GM12878 (cell line): ENCODE measurements at regions not wholly inside any gene's neighbourhood (a gene's known extent, or its start where the extent isn't known, plus 50 kb on each side); places are given as distances from the start of the nearest gene placed in this dataset.

Source experiments
- ATAC-seq: fragments of 200-7000 bp; cut with Tn5 transposase; 3 replicates; pipeline ENCODE4 v1.9.1; 2020; ENCODE audit warnings: mild to moderate bottlenecking, moderate library complexity
- BruUV-seq: library from RNA; stranded (reverse); fragments of 400-500 nt; replicated peaks from 2 replicates; lab custom pipeline; 2021; lab: Mats Ljungman, UMichigan
- CTCF ChIA-PET: fragments of 300-600 bp; sonication (Branson Sonifier 250); formaldehyde crosslinking; extraction: SDS; loops from one replicate; lab custom pipeline; 2021; ENCODE audit warnings: inconsistent platforms; lab: Yijun Ruan, JAX
- POLR2A ChIA-PET: fragments of 350-600 bp; formaldehyde crosslinking; extraction: SDS; loops from one replicate; lab custom pipeline; 2021; ENCODE audit warnings: inconsistent platforms; lab: Charles Lee
- RAD21 ChIA-PET: fragments of 300-600 bp; sonication (Branson Sonifier 250); formaldehyde crosslinking; loops from one replicate; lab custom pipeline; 2023; ENCODE audit warnings: antibody characterized with exemption; ENCODE audit not compliant: unreplicated experiment; lab: Charles Lee
- SMC1A ChIA-PET: fragments of 300-600 bp; sonication (Branson Sonifier 250); formaldehyde crosslinking; loops from one replicate; lab custom pipeline; 2023; ENCODE audit not compliant: unreplicated experiment, uncharacterized antibody; lab: Charles Lee
- DNase-seq: peaks from one replicate; pipeline ENCODE4 v3.0.0-alpha.2; 2011; ENCODE audit warnings: low read depth, low spot score
- FAIRE-seq: peaks from 3 replicates; lab custom pipeline; 2011; peaks lifted over from hg19 to GRCh38; lab: Jason Lieb, UNC
- H2AFZ ChIP-seq: 2 replicates; pipeline ENCODE4 v1.6.0; 2011; ENCODE audit warnings: low read depth, low read length, control low read depth; ENCODE audit not compliant: control insufficient read depth
- H3K27ac ChIP-seq: 2 replicates; pipeline ENCODE4 v1.5.1; 2011; ENCODE audit warnings: control low read depth; ENCODE audit not compliant: control insufficient read depth, insufficient read depth
- H3K27me3 ChIP-seq, 2 experiments: replicated peaks in 1 of 2; 2 replicates each; pipeline versions ENCODE4 v1.6.0 to v1.6.1; 2011; ENCODE audit warnings: low read length in 1 of 2; ENCODE audit not compliant: control insufficient read depth in 2 of 2, insufficient read depth in 2 of 2
- H3K36me3 ChIP-seq, 2 experiments: 2 replicates each; pipeline ENCODE4 v1.5.1; 2011; ENCODE audit warnings: low read length in 1 of 2; ENCODE audit not compliant: control insufficient read depth in 2 of 2, insufficient read depth in 2 of 2
- H3K4me1 ChIP-seq: 2 replicates; pipeline ENCODE4 v1.6.1; 2011; ENCODE audit warnings: mild to moderate bottlenecking, low read length, moderate library complexity, mixed read lengths; ENCODE audit not compliant: control insufficient read depth, insufficient read depth
- H3K4me2 ChIP-seq: 2 replicates; pipeline ENCODE4 v1.6.0; 2011; ENCODE audit warnings: control low read depth; ENCODE audit not compliant: control insufficient read depth, insufficient read depth
- H3K4me3 ChIP-seq: fragments of 200-600 bp; sonication (generic); 2 replicates; pipeline ENCODE4 v1.5.1; 2016
- H3K79me2 ChIP-seq: 2 replicates; pipeline ENCODE4 v1.6.0; 2011; ENCODE audit warnings: low read length; ENCODE audit not compliant: control insufficient read depth, insufficient read depth
- H3K9ac ChIP-seq: 2 replicates; pipeline ENCODE4 v1.8.0; 2011; ENCODE audit warnings: low read length, control low read depth, mixed read lengths; ENCODE audit not compliant: control insufficient read depth, insufficient read depth
- H3K9me3 ChIP-seq: replicated peaks from 3 replicates; pipeline ENCODE4 v1.5.1; 2011; ENCODE audit warnings: mild to moderate bottlenecking, low read length; ENCODE audit not compliant: control insufficient read depth, insufficient read depth
- H4K20me1 ChIP-seq: 2 replicates; pipeline ENCODE4 v1.6.0; 2011; ENCODE audit not compliant: control insufficient read depth, insufficient read depth
- BHLHE40 ChIP-seq, 2 experiments: fragments of 450-650 bp in 1 of 2; IDR thresholded peaks; 2 replicates each; pipeline ENCODE4 v1.6.1; 2011 to 2017; ENCODE audit warnings: low read depth in 2 of 2, borderline replicate concordance in 1 of 2, improper control_type of control experiment in 1 of 2, low read length in 1 of 2, mild to moderate bottlenecking in 1 of 2
- CBX5 ChIP-seq: sonication (generic); IDR thresholded peaks from 2 replicates; pipeline ENCODE4 v1.6.1; 2016; ENCODE audit warnings: low read depth, moderate library complexity, mild to moderate bottlenecking, inconsistent platforms
- EED ChIP-seq: sonication (generic); IDR thresholded peaks from 2 replicates; pipeline ENCODE4 v1.6.1; 2016; ENCODE audit warnings: antibody characterized with exemption, low read depth
- FOXM1 ChIP-seq: IDR thresholded peaks from 2 replicates; pipeline ENCODE4 v1.6.1; 2012; ENCODE audit warnings: low read depth, mild to moderate bottlenecking, inconsistent platforms, low read length, moderate library complexity
- IKZF1 ChIP-seq: fragments of 450-650 bp; conservative IDR thresholded peaks from 2 replicates; pipeline ENCODE4 v1.6.1; 2017; ENCODE audit warnings: antibody characterized with exemption, mild to moderate bottlenecking
- NFIC ChIP-seq: IDR thresholded peaks from 2 replicates; pipeline ENCODE4 v1.6.1; 2012; ENCODE audit warnings: low read depth, mild to moderate bottlenecking, inconsistent platforms, low read length, moderate library complexity
- NR2C1 ChIP-seq: fragments of 450-650 bp; IDR thresholded peaks from 2 replicates; pipeline ENCODE4 v1.6.1; 2017; ENCODE audit warnings: antibody characterized with exemption, mild to moderate bottlenecking, moderate library complexity
- NRF1 ChIP-seq: conservative IDR thresholded peaks from 2 replicates; pipeline ENCODE4 v1.6.1; 2011; ENCODE audit warnings: mild to moderate bottlenecking, low read depth, low read length, improper control_type of control experiment
- PAX8 ChIP-seq: fragments of 450-650 bp; IDR thresholded peaks from 2 replicates; pipeline ENCODE4 v1.6.1; 2017; ENCODE audit warnings: mild to moderate bottlenecking, moderate library complexity
- RUNX3 ChIP-seq: IDR thresholded peaks from 2 replicates; pipeline ENCODE4 v1.6.1; 2012; ENCODE audit warnings: low read length, inconsistent platforms
- SPI1 ChIP-seq: IDR thresholded peaks from 2 replicates; pipeline ENCODE4 v1.6.1; 2011; ENCODE audit warnings: low read depth, mild to moderate bottlenecking, low read length, moderate library complexity, borderline replicate concordance; ENCODE audit not compliant: insufficient read depth
- TBL1XR1 ChIP-seq: IDR thresholded peaks from 2 replicates; pipeline ENCODE4 v1.6.1; 2012; ENCODE audit warnings: low read depth, low read length, improper control_type of control experiment
- WGBS: methylation state at CpG from one replicate; pipeline ENCODE4 v1.1.6; 2016; ENCODE audit warnings: low lambda C conversion rate; ENCODE audit not compliant: insufficient replicate concordance, insufficient coverage; ENCODE audit errors: missing lambda C conversion rate; 5-methylcytosine and 5-hydroxymethylcytosine counted together
- in situ Hi-C: fragments of 300-500 bp; cut with MboI; formaldehyde crosslinking; loops from 9 replicates; pipeline ENCODE4 v1.14.3; 2018; ENCODE audit warnings: mixed read lengths
- intact Hi-C: fragments of 100-400 bp; cut with micrococcal nuclease; formaldehyde crosslinking; loops from one replicate; pipeline ENCODE4 v1.14.2; 2022; ENCODE audit not compliant: unreplicated experiment
- TF ChIP-seq, protein P1 (sequence below): fragments of 450-650 bp; IDR thresholded peaks from 2 replicates; pipeline ENCODE4 v1.6.1; 2017; ENCODE audit warnings: low read depth, mild to moderate bottlenecking, moderate library complexity
- TF ChIP-seq, protein P2 (sequence below): IDR thresholded peaks from 2 replicates; pipeline ENCODE4 v1.6.1; 2012; ENCODE audit warnings: low read depth, low read length, improper control_type of control experiment
- TF ChIP-seq, protein P3 (sequence below): IDR thresholded peaks from 2 replicates; pipeline ENCODE4 v1.6.1; 2012; ENCODE audit warnings: low read length, inconsistent platforms
- TF ChIP-seq, protein P4 (sequence below): IDR thresholded peaks from 2 replicates; pipeline ENCODE4 v1.6.1; 2011; ENCODE audit warnings: borderline replicate concordance, low read depth, mild to moderate bottlenecking, moderate library complexity, mixed read lengths, low read length; ENCODE audit not compliant: insufficient read depth; ENCODE audit errors: extremely low read length

DNA sequence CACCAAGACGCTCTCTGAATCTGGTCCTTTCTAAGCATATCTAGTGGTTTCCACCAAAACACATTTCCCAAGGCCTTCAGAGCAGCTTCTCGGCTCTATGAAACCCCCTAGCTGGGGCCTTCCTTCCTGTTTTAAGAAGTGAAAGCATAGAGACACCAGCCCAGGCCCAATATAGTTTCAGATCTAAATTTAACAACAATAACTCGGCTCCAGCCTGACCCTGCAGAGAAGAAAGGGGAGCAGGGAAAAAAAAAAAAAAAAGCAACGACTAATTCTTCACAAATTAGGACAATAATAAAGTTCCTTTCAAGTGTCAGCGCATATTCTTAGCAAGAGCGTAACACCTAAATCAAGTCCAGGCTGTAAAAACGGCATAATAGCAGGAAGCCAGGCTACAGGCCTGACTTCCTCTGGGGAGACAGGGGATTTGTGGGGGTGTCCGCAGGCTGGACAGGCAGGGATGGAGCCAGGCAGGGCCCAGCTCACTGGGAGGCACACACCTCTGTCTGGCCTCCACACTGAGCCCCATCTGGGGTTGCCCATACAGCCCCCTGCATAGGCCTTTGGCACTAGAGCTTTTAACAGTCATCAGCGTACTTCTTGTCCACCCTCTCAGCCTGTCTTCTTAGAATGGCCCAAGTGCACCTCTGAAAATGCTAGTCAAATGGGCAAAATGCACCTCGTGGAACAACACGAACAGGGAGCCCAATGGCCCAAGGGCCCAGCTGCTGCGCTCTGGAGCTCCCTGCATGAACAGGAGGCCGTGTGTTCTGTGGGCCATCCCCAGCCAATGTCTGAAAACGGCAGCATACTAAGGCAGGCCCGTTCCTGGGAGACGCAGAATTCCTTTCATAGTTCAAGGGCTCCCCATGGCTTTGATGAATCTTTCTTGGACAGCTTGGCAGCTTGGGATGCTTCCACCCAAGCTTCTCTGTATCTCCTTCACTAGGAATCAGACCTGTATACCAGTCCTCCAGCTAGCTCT lies 772.9 kb downstream of the MED13L start:
- ChIA-PET SMC1A (interaction anchor here (0.8 to 1.5 kb wide), 5 partner anchors 9 to 157 kb away, joined by 3 to 4 read pairs (median 3); no protein-coding TSS in a partner anchor), CTCF (no interaction called here), RAD21 (interaction anchor here (0.6 to 0.9 kb wide), 2 partner anchors 20 to 25 kb away, joined by 3 read pairs; no protein-coding TSS in a partner anchor), POLR2A (interaction anchor here (0.7 kb wide), 1 partner anchor 23 kb away, joined by 9 read pairs; no protein-coding TSS in a partner anchor)
- in situ Hi-C loops (no loop called here), intact Hi-C loops (no loop called here)
- DNase-seq, result peak; percentile 72
- H3K27me3 ChIP-seq, result no peaks in the 10 kb centered on the region
- H3K79me2 ChIP-seq, result no peaks in the 10 kb centered on the region
- peak overlapping the region; percentile 95 for H3K4me2 ChIP-seq
- peak overlapping the region; percentile 70 for H3K27ac ChIP-seq
- BruUV-seq, result no TSS peak
- no peaks in the 10 kb centered on the region for H4K20me1 ChIP-seq
- peak; percentile 83 for FAIRE-seq
- 42% methylated on average over 15 of the region's 16 CpGs for WGBS
- H3K9ac ChIP-seq, result peak overlapping the region; percentile 16; the same call in 1 of the 2 replicates
- peak; percentile 91 for ATAC-seq
- peaks cover 32% of the 10 kb centered on the region for H3K4me1 ChIP-seq
- H3K36me3 ChIP-seq, result no peaks in the 10 kb centered on the region
- peak overlapping the region; percentile 31; the same call in 1 of the 2 replicates for H3K4me3 ChIP-seq
- H3K9me3 ChIP-seq, result peaks cover 4% of the 10 kb centered on the region; the same call in 2 of the 3 replicates
- peak overlapping the region; percentile 3 for H2AFZ ChIP-seq
- TF ChIP-seq NFIC (peak; percentile 89), TBL1XR1 (peak; percentile 55; the same call in 1 of the 2 replicates), SPI1 (peak; percentile 11; the same call in 1 of the 2 replicates), FOXM1 (peak; percentile 80), CBX5 (no peak), PAX8 (no peak), NRF1 (no peak), BHLHE40 (IDR thresholded peaks at IDR 0.05; ENCODE audit: borderline replicate concordance in 1 of 2, low read depth in 2 of 2, low read length in 1 of 2) (no peak), RUNX3 (peak; percentile 82), NR2C1 (no peak), EED (peak; percentile 82), IKZF1 (0 out of 2 replicates have a peak, but pooled peaks have one; percentile 18)
- TF ChIP-seq, protein P1, sequence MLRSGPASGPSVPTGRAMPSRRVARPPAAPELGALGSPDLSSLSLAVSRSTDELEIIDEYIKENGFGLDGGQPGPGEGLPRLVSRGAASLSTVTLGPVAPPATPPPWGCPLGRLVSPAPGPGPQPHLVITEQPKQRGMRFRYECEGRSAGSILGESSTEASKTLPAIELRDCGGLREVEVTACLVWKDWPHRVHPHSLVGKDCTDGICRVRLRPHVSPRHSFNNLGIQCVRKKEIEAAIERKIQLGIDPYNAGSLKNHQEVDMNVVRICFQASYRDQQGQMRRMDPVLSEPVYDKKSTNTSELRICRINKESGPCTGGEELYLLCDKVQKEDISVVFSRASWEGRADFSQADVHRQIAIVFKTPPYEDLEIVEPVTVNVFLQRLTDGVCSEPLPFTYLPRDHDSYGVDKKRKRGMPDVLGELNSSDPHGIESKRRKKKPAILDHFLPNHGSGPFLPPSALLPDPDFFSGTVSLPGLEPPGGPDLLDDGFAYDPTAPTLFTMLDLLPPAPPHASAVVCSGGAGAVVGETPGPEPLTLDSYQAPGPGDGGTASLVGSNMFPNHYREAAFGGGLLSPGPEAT, result peak; percentile 29; the same call in 1 of the 2 replicates
- TF ChIP-seq, protein P2, sequence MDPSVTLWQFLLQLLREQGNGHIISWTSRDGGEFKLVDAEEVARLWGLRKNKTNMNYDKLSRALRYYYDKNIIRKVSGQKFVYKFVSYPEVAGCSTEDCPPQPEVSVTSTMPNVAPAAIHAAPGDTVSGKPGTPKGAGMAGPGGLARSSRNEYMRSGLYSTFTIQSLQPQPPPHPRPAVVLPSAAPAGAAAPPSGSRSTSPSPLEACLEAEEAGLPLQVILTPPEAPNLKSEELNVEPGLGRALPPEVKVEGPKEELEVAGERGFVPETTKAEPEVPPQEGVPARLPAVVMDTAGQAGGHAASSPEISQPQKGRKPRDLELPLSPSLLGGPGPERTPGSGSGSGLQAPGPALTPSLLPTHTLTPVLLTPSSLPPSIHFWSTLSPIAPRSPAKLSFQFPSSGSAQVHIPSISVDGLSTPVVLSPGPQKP, result no peak
- TF ChIP-seq, protein P3, sequence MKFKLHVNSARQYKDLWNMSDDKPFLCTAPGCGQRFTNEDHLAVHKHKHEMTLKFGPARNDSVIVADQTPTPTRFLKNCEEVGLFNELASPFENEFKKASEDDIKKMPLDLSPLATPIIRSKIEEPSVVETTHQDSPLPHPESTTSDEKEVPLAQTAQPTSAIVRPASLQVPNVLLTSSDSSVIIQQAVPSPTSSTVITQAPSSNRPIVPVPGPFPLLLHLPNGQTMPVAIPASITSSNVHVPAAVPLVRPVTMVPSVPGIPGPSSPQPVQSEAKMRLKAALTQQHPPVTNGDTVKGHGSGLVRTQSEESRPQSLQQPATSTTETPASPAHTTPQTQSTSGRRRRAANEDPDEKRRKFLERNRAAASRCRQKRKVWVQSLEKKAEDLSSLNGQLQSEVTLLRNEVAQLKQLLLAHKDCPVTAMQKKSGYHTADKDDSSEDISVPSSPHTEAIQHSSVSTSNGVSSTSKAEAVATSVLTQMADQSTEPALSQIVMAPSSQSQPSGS, result peak; percentile 64; the same call in 1 of the 2 replicates
- TF ChIP-seq, protein P4, sequence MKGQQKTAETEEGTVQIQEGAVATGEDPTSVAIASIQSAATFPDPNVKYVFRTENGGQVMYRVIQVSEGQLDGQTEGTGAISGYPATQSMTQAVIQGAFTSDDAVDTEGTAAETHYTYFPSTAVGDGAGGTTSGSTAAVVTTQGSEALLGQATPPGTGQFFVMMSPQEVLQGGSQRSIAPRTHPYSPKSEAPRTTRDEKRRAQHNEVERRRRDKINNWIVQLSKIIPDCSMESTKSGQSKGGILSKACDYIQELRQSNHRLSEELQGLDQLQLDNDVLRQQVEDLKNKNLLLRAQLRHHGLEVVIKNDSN, result no peak
